ENCODE measurements at regions not wholly inside any gene's neighbourhood (a gene's known extent, or its start where the extent isn't known, plus 50 kb on each side); places are given as distances from the start of the nearest gene placed in this dataset.

GRCh38 chrX:150312931-150313330 lies 50.2 kb upstream of the MAMLD1 start:
- no peaks in the 10 kb centered on the region for H3K4me1 Mint-ChIP-seq
- H3K36me3 Mint-ChIP-seq, result no peaks in the 10 kb centered on the region
- H3K9me3 Mint-ChIP-seq, result no peaks in the 10 kb centered on the region
- DNase-seq, result no peak
- no peak overlapping the region for H3K27ac Mint-ChIP-seq
- no peak overlapping the region for H3K4me3 Mint-ChIP-seq
- no peaks in the 10 kb centered on the region for H3K27me3 Mint-ChIP-seq

Data from activated naive CD8-positive, alpha-beta T cell treated with anti-CD3 and anti-CD28 coated beads for 36 hours (primary cell).